ENCODE measurements at regions not wholly inside any gene's neighbourhood (a gene's known extent, or its start where the extent isn't known, plus 50 kb on each side); places are given as distances from the start of the nearest gene placed in this dataset.

GRCh38 chr3:72437661-72438406 lies 410.4 kb downstream of the SHQ1 start:
- no peak for DNase-seq (ENCODE audit: low read depth)

GRCh38 chr3:72436863-72437592 lies 411.2 kb downstream of the SHQ1 start:
- no peak for DNase-seq (ENCODE audit: low read depth)

- no peak for DNase-seq (ENCODE audit: low read depth)
Observed at GRCh38 chr3:72434296-72434695, 413.9 kb downstream of the SHQ1 start.

- DNase-seq (ENCODE audit: low read depth) = no peak
Observed at GRCh38 chr3:72432246-72432645, 416.0 kb downstream of the SHQ1 start.

GRCh38 chr3:72429589-72430353 lies 418.5 kb downstream of the SHQ1 start:
- no peak for DNase-seq (ENCODE audit: low read depth)

GRCh38 chr3:72428803-72429202 lies 419.4 kb downstream of the SHQ1 start:
- DNase-seq (ENCODE audit: low read depth) = no peak

- no peak for DNase-seq (ENCODE audit: low read depth)
Observed at GRCh38 chr3:72427624-72428023, 420.6 kb downstream of the SHQ1 start.

- DNase-seq (ENCODE audit: low read depth) = no peak
Observed at GRCh38 chr3:72426618-72427397, 421.4 kb downstream of the SHQ1 start.

GRCh38 chr3:72423643-72424042 lies 424.6 kb downstream of the SHQ1 start:
- DNase-seq (ENCODE audit: low read depth) = no peak

- DNase-seq (ENCODE audit: low read depth) = no peak
Observed at GRCh38 chr3:72421786-72422185, 426.5 kb downstream of the SHQ1 start.

GRCh38 chr3:72421126-72421525 lies 427.1 kb downstream of the SHQ1 start:
- no peak for DNase-seq (ENCODE audit: low read depth)

GRCh38 chr3:72418856-72419255 lies 429.4 kb downstream of the SHQ1 start:
- no peak for DNase-seq (ENCODE audit: low read depth)

GRCh38 chr3:72418244-72418643 lies 430.0 kb downstream of the SHQ1 start:
- DNase-seq (ENCODE audit: low read depth) = no peak

- DNase-seq (ENCODE audit: low read depth) = no peak
Observed at GRCh38 chr3:72414481-72415016, 433.7 kb downstream of the SHQ1 start.

- DNase-seq (ENCODE audit: low read depth) = peak; percentile 71
Observed at GRCh38 chr3:72413228-72413627, 435.0 kb downstream of the SHQ1 start.

- DNase-seq (ENCODE audit: low read depth) = no peak
Observed at GRCh38 chr3:72412340-72412956, 435.8 kb downstream of the SHQ1 start.

- no peak for DNase-seq (ENCODE audit: low read depth)
Observed at GRCh38 chr3:72411843-72412242, 436.4 kb downstream of the SHQ1 start.

GRCh38 chr3:72411126-72411525 lies 437.1 kb downstream of the SHQ1 start:
- no peak for DNase-seq (ENCODE audit: low read depth)

GRCh38 chr3:72408983-72409779 lies 439.1 kb downstream of the SHQ1 start:
- no peak for DNase-seq (ENCODE audit: low read depth)

GRCh38 chr3:72407766-72408165 lies 440.5 kb downstream of the SHQ1 start:
- DNase-seq (ENCODE audit: low read depth) = no peak
